HepG2 (cell line): ENCODE measurements at regions not wholly inside any gene's neighbourhood (a gene's known extent, or its start where the extent isn't known, plus 50 kb on each side); places are given as distances from the start of the nearest gene placed in this dataset.

Experiments
- ATAC-seq: fragments of 200-7000 bp; cut with Tn5 transposase; 3 replicates; pipeline ENCODE4 v1.9.1; 2020; ENCODE audit warnings: mild to moderate bottlenecking, moderate library complexity
- BruUV-seq: library from RNA; stranded (reverse); fragments of 400-500 nt; replicated peaks from 2 replicates; lab custom pipeline; 2021; lab: Mats Ljungman, UMichigan
- CTCF ChIA-PET: fragments of 300-600 bp; formaldehyde crosslinking; extraction: SDS; loops from one replicate; lab custom pipeline; 2021; ENCODE audit warnings: low total read pairs, inconsistent platforms, low intra/inter-chr PET ratio; lab: Yijun Ruan, JAX
- POLR2A ChIA-PET: fragments of 350-600 bp; sonication (Branson Sonifier 250); formaldehyde crosslinking; loops from one replicate; lab custom pipeline; 2020; ENCODE audit warnings: antibody characterized with exemption, inconsistent platforms; lab: Yijun Ruan, JAX
- DNase-seq: peaks from one replicate; pipeline ENCODE4 v3.0.0-alpha.2; 2015; ENCODE audit warnings: low spot score
- FAIRE-seq: peaks from 3 replicates; lab custom pipeline; 2011; peaks lifted over from hg19 to GRCh38; lab: Jason Lieb, UNC
- H2AFZ ChIP-seq: one replicate; pipeline ENCODE4 v1.6.1; 2011; ENCODE audit warnings: low read length, inconsistent platforms
- H3K27ac ChIP-seq: fragments of 300-600 bp; 3 replicates; pipeline ENCODE4 v1.8.0; 2011; ENCODE audit warnings: mixed run types, mild to moderate bottlenecking, mixed read lengths, low read length, inconsistent platforms; ENCODE audit not compliant: insufficient read depth; ENCODE audit errors: extremely low read length
- H3K27me3 ChIP-seq, 2 experiments: fragments of 200-600 bp in 1 of 2; 2 replicates in 1 of 2; 3 replicates in 1 of 2; pipeline versions ENCODE4 v1.6.0 to v1.8.0; 2011; ENCODE audit warnings: low read length in 2 of 2, mild to moderate bottlenecking in 2 of 2, moderate library complexity in 2 of 2, inconsistent platforms in 1 of 2; ENCODE audit not compliant: insufficient read depth in 2 of 2, control insufficient read depth in 1 of 2
- H3K36me3 ChIP-seq, 2 experiments: fragments of 200-600 bp in 1 of 2; replicated peaks in 1 of 2; 2 replicates in 1 of 2; 3 replicates in 1 of 2; pipeline versions ENCODE4 v1.5.1 to v1.8.0; 2011; ENCODE audit warnings: low read length in 2 of 2, inconsistent platforms in 1 of 2; ENCODE audit not compliant: insufficient read depth in 2 of 2, control insufficient read depth in 1 of 2
- H3K4me1 ChIP-seq: 2 replicates; pipeline ENCODE4 v1.5.1; 2012; ENCODE audit warnings: low read length, inconsistent platforms; ENCODE audit not compliant: insufficient read depth
- H3K4me2 ChIP-seq: 2 replicates; pipeline ENCODE4 v1.6.0; 2011; ENCODE audit warnings: low read depth, low read length, inconsistent platforms
- H3K4me3 ChIP-seq, 3 experiments: fragments of 200-600 bp in 1 of 3; sonication (generic), shearing (Covaris generic) in 1 of 3; replicated peaks in 1 of 3; 2 replicates each; pipeline ENCODE4 v1.5.1; 2011 to 2016; ENCODE audit warnings: low read length in 3 of 3, inconsistent platforms in 2 of 3, low read depth in 2 of 3, mild to moderate bottlenecking in 2 of 3, control low read depth in 1 of 3, mixed read lengths in 1 of 3; ENCODE audit not compliant: insufficient read depth in 1 of 3
- H3K79me2 ChIP-seq: one replicate; pipeline ENCODE4 v1.6.1; 2011; ENCODE audit warnings: low read length, inconsistent platforms; ENCODE audit not compliant: insufficient read depth
- H3K9ac ChIP-seq: 2 replicates; pipeline ENCODE4 v1.6.0; 2011; ENCODE audit warnings: mild to moderate bottlenecking, low read depth, low read length, inconsistent platforms; ENCODE audit not compliant: insufficient read depth
- H3K9me3 ChIP-seq: 2 replicates; pipeline ENCODE4 v1.5.1; 2012; ENCODE audit warnings: mild to moderate bottlenecking, low read length
- H4K20me1 ChIP-seq: 2 replicates; pipeline ENCODE4 v1.6.0; 2011; ENCODE audit warnings: inconsistent platforms, mild to moderate bottlenecking, low read length, moderate library complexity; ENCODE audit not compliant: insufficient read depth
- CCAR2 ChIP-seq: fragments of 200-400 bp; formaldehyde crosslinking; optimal IDR thresholded peaks from 2 replicates; pipeline ENCODE3; 2018; ENCODE audit warnings: low read depth, mild to moderate bottlenecking, low read length, moderate library complexity
- ELF4 ChIP-seq: sonication (generic); formaldehyde crosslinking; IDR thresholded peaks from 2 replicates; pipeline ENCODE4 v1.5.0; 2020; ENCODE audit warnings: missing genetic modification reagents, mild to moderate bottlenecking, moderate library complexity, borderline replicate concordance
- EP300 ChIP-seq, 3 experiments: sonication (generic) in 1 of 3; formaldehyde crosslinking in 1 of 3; IDR thresholded peaks; 2 replicates each; pipeline versions ENCODE4 v1.5.1 to v1.6.1; 2011 to 2020; ENCODE audit warnings: low read depth in 2 of 3, low read length in 2 of 3, borderline replicate concordance in 1 of 3, improper control_type of control experiment in 1 of 3, mild to moderate bottlenecking in 1 of 3, missing genetic modification reagents in 1 of 3, moderate library complexity in 1 of 3
- FOSL1 ChIP-seq: sonication (generic); formaldehyde crosslinking; IDR thresholded peaks from 2 replicates; pipeline ENCODE4 v1.9.0; 2021; ENCODE audit warnings: missing genetic modification reagents, borderline replicate concordance
- GTF2F1 ChIP-seq: fragments of 150-350 bp; IDR thresholded peaks from 2 replicates; pipeline ENCODE4 v1.6.1; 2014; ENCODE audit warnings: low read length
- NCOA1 ChIP-seq: sonication (generic); formaldehyde crosslinking; IDR thresholded peaks from 2 replicates; pipeline ENCODE4 v1.9.0; 2021; ENCODE audit warnings: missing genetic modification reagents
- ZBTB7B ChIP-seq: sonication (generic); formaldehyde crosslinking; IDR thresholded peaks from 2 replicates; pipeline ENCODE4 v1.4.0; 2020; ENCODE audit warnings: missing genetic modification reagents
- ZC3H13 ChIP-seq: sonication (generic); formaldehyde crosslinking; IDR thresholded peaks from 2 replicates; pipeline ENCODE4 v1.8.1; 2023; ENCODE audit warnings: mild to moderate bottlenecking, missing genetic modification reagents, moderate library complexity
- ZNF337 ChIP-seq: sonication (generic); formaldehyde crosslinking; IDR thresholded peaks from 2 replicates; pipeline ENCODE4 v1.5.1; 2020; ENCODE audit warnings: missing genetic modification reagents, low read depth, mild to moderate bottlenecking, borderline replicate concordance
- ZNF354B ChIP-seq: sonication (generic); formaldehyde crosslinking; IDR thresholded peaks from 2 replicates; pipeline ENCODE4 v1.8.0; 2022; ENCODE audit warnings: mild to moderate bottlenecking, missing genetic modification reagents
- ZNF44 ChIP-seq: sonication (generic); formaldehyde crosslinking; IDR thresholded peaks from 2 replicates; pipeline ENCODE4 v1.5.1; 2020; ENCODE audit warnings: mild to moderate bottlenecking, missing genetic modification reagents
- ZNF768 ChIP-seq: sonication (generic); formaldehyde crosslinking; IDR thresholded peaks from 2 replicates; pipeline ENCODE4 v1.4.0; 2020; ENCODE audit warnings: missing genetic modification reagents
- ZSCAN31 ChIP-seq: sonication (generic); formaldehyde crosslinking; IDR thresholded peaks from 2 replicates; pipeline ENCODE4 v1.5.0; 2020; ENCODE audit warnings: low read depth, mild to moderate bottlenecking, missing genetic modification reagents
- WGBS: methylation state at CpG from one replicate; pipeline ENCODE4 v1.1.6; 2017; ENCODE audit warnings: low lambda C conversion rate; 5-methylcytosine and 5-hydroxymethylcytosine counted together
- in situ Hi-C: cut with HindIII; loops from 2 replicates; pipeline ENCODE4 v1.10.0; 2017; ENCODE audit warnings: low pct_unique_long_range_greater_than_20kb; ENCODE audit not compliant: extremely low pct_ligation_motif_present
- intact Hi-C: fragments of 100-400 bp; cut with micrococcal nuclease; formaldehyde crosslinking; loops from one replicate; pipeline ENCODE4 v1.10.0; 2022; ENCODE audit not compliant: unreplicated experiment
- TF ChIP-seq, protein P1 (sequence below): sonication (generic); formaldehyde crosslinking; IDR thresholded peaks from 2 replicates; pipeline ENCODE4 v1.5.1; 2020; ENCODE audit warnings: mild to moderate bottlenecking, missing genetic modification reagents, moderate library complexity
- TF ChIP-seq, protein P2 (sequence below): sonication (generic); formaldehyde crosslinking; IDR thresholded peaks from 2 replicates; pipeline ENCODE4 v1.4.0; 2020; ENCODE audit warnings: low read depth, mild to moderate bottlenecking, missing genetic modification reagents

DNA sequence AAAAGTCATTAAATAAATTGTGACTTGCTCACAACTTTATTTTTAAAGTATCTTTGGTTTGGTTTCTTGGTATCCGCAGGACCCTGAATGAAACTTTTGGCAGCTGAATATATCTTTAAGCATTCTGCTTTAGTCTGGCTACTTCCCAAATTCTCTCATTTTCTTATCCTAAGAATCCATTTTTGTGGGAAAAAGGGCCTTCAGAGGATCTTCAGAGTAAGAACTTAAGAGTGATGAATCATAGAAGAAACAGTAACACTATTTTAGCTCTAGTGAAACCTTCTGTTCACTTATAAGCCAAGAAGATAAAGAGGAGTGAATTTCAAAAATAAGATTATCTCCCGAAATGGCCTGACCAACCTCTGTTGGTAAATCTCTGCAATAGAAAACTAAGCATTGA lies 540.6 kb upstream of the MAGEB18 start:
- no peak for FAIRE-seq
- POLR2A ChIA-PET, result no interaction called here

DNA sequence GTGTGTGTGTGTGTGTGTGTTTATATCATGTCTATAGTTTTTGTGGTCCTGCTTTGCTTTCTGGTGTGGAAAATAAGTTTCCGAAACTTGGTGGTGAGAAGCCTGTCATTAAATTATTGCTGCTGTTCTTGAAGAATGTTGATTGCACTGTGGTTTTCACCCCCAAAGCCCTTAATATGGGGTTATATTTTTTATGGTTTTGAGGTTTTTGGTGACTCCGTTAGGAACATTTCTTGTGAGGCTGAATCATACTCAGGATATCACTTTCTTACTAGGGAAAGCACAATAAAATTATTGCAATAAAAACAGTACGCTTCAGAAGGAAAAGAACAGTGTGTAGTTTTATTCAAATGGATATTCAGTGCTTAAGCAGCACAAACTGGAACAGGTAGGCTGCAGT lies 539.1 kb upstream of the MAGEB18 start:
- ChIA-PET POLR2A (no interaction called here), CTCF (no interaction called here)
- Histone ChIP-seq H4K20me1 (no peaks in the 10 kb centered on the region), H3K27me3 (no peaks in the 10 kb centered on the region), H3K4me3 (no peak overlapping the region), H3K4me2 (no peak overlapping the region), H3K9me3 (no peaks in the 10 kb centered on the region), H3K79me2 (no peaks in the 10 kb centered on the region), H3K36me3 (no peaks in the 10 kb centered on the region), H3K4me1 (no peaks in the 10 kb centered on the region), H3K9ac (no peak overlapping the region), H3K27ac (no peak overlapping the region), H2AFZ (no peak overlapping the region)
- 36% methylated on average over 3 of the region's 3 CpGs for WGBS
- no peak for FAIRE-seq
- intact Hi-C loops, result no loop called here
- no peak for DNase-seq
- BruUV-seq, result no TSS peak
- no peak for ATAC-seq
- in situ Hi-C loops, result no loop called here
- TF ChIP-seq NCOA1 (CRISPR knock-in tag) (no peak), CCAR2 (no peak), EP300 (IDR thresholded peaks at IDR 0.05; ENCODE audit: low read depth in 2 of 2, low read length in 2 of 2) (no peak), EP300 (CRISPR knock-in tag; IDR thresholded peaks at IDR 0.05; ENCODE audit: borderline replicate concordance) (no peak), ZSCAN31 (no peak), ZNF768 (no peak), GTF2F1 (no peak), ZNF354B (CRISPR knock-in tag) (no peak), ZNF337 (CRISPR knock-in tag) (no peak), ZNF44 (CRISPR knock-in tag) (no peak), ZBTB7B (CRISPR knock-in tag) (no peak), ELF4 (no peak)

More for the DNA sequence above, 540.6 kb upstream of the MAGEB18 start:
- BruUV-seq, result no TSS peak
- no peaks in the 10 kb centered on the region for H4K20me1 ChIP-seq
- in situ Hi-C loops, result no loop called here
- WGBS, result 48% methylated on average over 2 of the region's 2 CpGs
- no peaks in the 10 kb centered on the region for H3K79me2 ChIP-seq
- H3K4me3 ChIP-seq, result no peak overlapping the region
- no peak overlapping the region for H2AFZ ChIP-seq
- no peak for TF ChIP-seq ZC3H13
- TF ChIP-seq, protein P1, sequence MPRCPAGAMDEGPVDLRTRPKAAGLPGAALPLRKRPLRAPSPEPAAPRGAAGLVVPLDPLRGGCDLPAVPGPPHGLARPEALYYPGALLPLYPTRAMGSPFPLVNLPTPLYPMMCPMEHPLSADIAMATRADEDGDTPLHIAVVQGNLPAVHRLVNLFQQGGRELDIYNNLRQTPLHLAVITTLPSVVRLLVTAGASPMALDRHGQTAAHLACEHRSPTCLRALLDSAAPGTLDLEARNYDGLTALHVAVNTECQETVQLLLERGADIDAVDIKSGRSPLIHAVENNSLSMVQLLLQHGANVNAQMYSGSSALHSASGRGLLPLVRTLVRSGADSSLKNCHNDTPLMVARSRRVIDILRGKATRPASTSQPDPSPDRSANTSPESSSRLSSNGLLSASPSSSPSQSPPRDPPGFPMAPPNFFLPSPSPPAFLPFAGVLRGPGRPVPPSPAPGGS (CRISPR knock-in tag), result no peak
- TF ChIP-seq FOSL1 (CRISPR knock-in tag), result no peak
- TF ChIP-seq, protein P2, sequence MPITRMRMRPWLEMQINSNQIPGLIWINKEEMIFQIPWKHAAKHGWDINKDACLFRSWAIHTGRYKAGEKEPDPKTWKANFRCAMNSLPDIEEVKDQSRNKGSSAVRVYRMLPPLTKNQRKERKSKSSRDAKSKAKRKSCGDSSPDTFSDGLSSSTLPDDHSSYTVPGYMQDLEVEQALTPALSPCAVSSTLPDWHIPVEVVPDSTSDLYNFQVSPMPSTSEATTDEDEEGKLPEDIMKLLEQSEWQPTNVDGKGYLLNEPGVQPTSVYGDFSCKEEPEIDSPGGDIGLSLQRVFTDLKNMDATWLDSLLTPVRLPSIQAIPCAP, result no peak
- TF ChIP-seq, all 625 proteins: peak for 0
- intact Hi-C loops, result no loop called here
- no peak overlapping the region for H3K27ac ChIP-seq
- no peaks in the 10 kb centered on the region for H3K36me3 ChIP-seq
- H3K9ac ChIP-seq, result no peak overlapping the region
- CTCF ChIA-PET, result no interaction called here
- H3K9me3 ChIP-seq, result no peaks in the 10 kb centered on the region
- no peaks in the 10 kb centered on the region for H3K27me3 ChIP-seq
- no peaks in the 10 kb centered on the region for H3K4me1 ChIP-seq
- ATAC-seq, result no peak
- no peak overlapping the region for H3K4me2 ChIP-seq
- DNase-seq, result no peak
